Fibroblast of the aortic adventitia (primary cell): ENCODE measurements at regions not wholly inside any gene's neighbourhood (a gene's known extent, or its start where the extent isn't known, plus 50 kb on each side); places are given as distances from the start of the nearest gene placed in this dataset.

Experiments
- DNase-seq: peaks from one replicate; pipeline ENCODE4 v3.0.0-alpha.2; 2010; ENCODE audit warnings: low read depth
- H3K4me3 ChIP-seq: 2 replicates; pipeline ENCODE4 v1.5.1; 2011; ENCODE audit warnings: low read depth, mild to moderate bottlenecking, control low read depth, low read length, moderate library complexity
- TF ChIP-seq, protein P1 (sequence below): IDR thresholded peaks from 2 replicates; pipeline ENCODE4 v1.5.1; 2011; ENCODE audit warnings: mild to moderate bottlenecking, low read length, control low read depth, inconsistent platforms; ENCODE audit not compliant: insufficient read depth

DNA sequence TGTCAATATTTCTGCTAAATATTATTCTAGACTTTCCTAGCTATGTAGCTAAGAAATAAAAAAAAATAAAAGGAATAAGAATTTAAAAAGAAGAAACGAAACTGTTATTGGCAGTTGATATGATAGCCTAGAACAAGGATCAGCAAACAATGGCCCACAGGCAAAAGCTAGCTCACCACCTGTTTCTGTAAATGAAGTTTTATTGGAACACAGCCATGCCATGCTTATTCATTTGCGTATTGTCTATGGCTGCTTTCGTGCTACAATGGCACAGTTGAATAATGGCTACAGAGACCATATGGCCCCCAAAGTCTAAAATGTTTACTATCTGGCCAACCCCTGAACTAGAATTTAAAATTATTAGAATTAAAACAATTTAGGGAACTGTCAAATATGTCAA is 952.6 kb upstream of the MAP3K7 start:
- TF ChIP-seq, protein P1, sequence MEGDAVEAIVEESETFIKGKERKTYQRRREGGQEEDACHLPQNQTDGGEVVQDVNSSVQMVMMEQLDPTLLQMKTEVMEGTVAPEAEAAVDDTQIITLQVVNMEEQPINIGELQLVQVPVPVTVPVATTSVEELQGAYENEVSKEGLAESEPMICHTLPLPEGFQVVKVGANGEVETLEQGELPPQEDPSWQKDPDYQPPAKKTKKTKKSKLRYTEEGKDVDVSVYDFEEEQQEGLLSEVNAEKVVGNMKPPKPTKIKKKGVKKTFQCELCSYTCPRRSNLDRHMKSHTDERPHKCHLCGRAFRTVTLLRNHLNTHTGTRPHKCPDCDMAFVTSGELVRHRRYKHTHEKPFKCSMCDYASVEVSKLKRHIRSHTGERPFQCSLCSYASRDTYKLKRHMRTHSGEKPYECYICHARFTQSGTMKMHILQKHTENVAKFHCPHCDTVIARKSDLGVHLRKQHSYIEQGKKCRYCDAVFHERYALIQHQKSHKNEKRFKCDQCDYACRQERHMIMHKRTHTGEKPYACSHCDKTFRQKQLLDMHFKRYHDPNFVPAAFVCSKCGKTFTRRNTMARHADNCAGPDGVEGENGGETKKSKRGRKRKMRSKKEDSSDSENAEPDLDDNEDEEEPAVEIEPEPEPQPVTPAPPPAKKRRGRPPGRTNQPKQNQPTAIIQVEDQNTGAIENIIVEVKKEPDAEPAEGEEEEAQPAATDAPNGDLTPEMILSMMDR, result no peak
- H3K4me3 ChIP-seq, result no peak overlapping the region
- no peak for DNase-seq

DNA sequence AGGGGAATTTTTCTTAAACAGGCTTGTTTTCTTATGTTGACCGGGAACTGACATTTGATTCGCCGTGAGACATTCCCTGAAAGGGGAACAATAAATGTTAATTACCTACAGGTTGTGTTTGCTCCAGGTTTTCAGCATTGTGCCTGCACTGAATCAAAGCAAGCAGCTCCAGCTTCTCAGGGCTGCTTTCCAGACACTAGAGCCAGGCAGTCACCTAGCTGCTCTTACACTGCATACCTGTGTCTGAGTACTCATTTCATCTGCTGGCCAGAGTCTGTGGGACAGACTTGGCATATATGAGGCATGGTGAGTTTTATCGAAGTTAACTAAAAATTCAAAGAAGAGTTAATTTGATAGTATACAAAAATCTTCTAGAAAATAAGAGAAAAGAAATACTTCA is 951.8 kb upstream of the MAP3K7 start:
- H3K4me3 ChIP-seq, result no peak overlapping the region
- DNase-seq, result no peak
- TF ChIP-seq, protein P1, result no peak

DNA sequence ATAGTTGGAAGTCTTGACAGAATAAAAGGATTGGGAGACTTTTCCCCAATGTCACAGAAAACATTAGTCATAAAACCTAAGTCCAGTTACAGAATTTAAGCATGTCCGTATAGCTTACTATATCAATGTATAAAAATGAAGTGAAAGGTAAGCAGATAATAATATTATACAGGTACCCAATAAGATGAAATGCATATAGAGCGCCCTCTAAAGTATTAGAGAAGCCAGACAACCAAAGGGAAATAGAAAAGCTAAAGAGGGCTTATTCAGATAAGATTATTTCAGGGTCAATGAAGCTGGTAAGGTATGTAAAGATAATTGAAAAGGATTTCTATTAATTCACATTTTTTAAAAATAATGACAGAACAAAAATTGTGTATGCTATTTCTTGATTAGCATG is 947.7 kb upstream of the MAP3K7 start:
- H3K4me3 ChIP-seq, result no peak overlapping the region
- TF ChIP-seq, protein P1, result no peak
- no peak for DNase-seq

DNA sequence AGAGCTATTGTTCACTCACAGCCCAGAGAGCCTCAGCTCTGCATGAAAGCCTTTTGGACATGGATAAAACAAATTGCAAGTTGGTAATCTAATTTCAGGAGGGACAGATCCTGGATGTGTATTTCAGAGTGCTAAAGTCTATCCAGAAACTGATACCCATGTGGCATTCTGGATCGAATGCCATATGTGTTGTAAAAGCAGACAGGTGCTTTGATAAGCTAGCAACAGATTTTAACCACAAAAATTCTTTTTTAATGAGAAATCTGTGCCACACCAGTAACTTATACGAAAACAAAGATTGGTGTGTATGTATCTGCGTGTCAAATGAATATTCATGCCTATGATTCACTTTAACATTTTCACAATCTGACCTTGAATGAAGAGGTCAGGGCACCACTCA is 936.6 kb upstream of the MAP3K7 start:
- DNase-seq, result no peak
- H3K4me3 ChIP-seq, result no peak overlapping the region
- TF ChIP-seq, protein P1, result no peak

DNA sequence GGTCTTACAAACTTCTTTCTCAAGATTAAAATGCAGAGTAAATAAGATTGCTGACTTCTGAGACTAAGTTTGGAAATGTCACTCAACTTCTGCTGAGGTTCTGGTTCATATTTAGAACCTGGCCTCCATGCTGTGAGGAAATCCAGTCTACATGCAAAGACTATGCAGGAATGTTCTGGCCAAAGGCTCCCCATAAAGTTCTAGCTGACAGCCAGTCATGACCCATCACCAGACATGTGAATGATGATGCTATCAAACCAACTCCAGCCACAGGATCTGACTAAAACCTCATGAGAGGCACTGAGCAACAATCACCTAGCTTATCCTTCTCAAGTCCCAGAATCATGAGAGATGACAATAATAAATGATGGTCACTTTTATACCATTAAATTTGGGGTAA is 935.1 kb upstream of the MAP3K7 start:
- TF ChIP-seq, protein P1, result no peak
- no peak overlapping the region for H3K4me3 ChIP-seq
- no peak for DNase-seq

DNA sequence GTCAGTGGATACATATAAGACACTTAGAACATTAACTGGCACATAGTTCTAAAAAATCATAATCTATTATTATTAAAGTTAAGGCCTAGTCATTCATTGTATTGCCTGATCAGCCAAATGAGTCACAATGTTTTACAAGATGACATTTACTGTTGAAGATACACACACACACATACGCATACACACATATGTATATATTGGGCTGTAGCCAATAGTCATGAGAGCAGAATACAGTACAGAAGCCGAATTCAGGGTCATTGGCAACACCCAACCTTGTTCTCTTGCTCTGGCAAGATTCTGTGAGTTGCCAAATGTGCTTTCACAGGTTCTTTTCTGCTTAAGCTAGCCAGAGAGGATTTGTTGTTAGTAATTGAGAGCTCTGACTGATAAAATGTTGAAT is 922.8 kb upstream of the MAP3K7 start:
- TF ChIP-seq, protein P1, result no peak
- H3K4me3 ChIP-seq, result no peak overlapping the region
- no peak for DNase-seq

DNA sequence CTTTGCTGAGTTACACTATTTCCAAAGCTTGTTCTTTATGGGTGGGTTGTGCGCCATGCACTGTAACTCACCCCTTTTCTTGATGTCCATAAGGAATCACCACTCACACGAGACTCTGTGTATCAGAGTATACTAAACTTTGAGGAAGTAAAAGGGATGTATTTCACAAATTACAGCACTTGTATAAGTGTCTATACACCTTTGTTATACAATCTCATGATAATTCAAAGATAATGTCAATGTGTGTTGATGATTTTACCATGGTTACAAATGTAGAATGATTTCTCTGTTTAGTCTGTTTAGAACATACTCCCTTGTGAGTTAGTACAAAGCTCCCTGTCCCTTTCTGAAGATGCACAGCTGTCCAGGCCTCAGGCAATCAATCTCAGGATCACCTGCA is 922.2 kb upstream of the MAP3K7 start:
- no peak overlapping the region for H3K4me3 ChIP-seq
- TF ChIP-seq, protein P1, result no peak
- no peak for DNase-seq
